HG03558 (cell line): ENCODE measurements at regions not wholly inside any gene's neighbourhood (a gene's known extent, or its start where the extent isn't known, plus 50 kb on each side); places are given as distances from the start of the nearest gene placed in this dataset.
"Not testable (repeated sequence)": the region's sequence is repeated elsewhere in the genome, so short reads cannot be mapped to it uniquely, and the experiment has no call there.

Source experiments
- ATAC-seq: cut with Tn5 transposase; IDR thresholded peaks from one replicate; pipeline ENCODE4 v1.9.1; 2021; ENCODE audit warnings: moderate number of reproducible peaks; ENCODE audit not compliant: unreplicated experiment; ENCODE audit errors: extremely low read depth

DNA sequence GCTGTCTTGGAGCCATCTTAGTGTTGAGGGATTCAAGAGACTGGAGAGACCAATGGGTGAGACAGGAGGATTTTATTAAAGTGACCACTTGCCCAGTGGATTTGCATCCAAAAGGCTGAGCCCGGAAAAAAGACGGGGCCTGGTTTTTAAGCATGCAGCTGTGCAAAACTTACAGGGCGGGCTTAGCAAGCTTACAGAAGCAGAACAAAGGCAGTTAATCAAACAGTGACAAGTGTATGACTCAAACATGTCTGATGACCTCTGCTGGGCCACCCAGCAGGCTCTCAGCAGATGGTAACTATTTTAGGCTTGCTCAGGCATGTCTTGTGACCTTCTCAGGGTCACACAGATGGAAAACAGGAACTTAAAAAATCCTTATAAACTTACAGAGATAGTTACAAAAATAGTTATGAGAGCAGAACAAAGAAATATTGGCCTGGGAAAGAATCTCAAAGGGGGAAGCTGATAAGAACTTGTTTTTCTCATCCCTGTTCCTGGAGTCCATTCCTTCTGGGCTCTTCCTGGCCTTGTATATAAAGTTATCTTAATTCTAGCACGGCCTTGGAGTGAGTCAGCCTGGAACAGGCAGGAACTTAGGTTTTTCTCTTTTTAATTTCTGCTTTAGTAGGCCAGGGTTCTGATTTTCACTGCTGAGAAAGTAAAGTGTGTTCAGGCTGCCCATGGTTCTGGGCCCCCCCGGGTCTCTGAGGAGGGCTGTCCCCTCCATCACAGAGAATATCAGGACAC, 141.3 kb downstream of the CCDC74A start:
- not testable (repeated sequence) for ATAC-seq

DNA sequence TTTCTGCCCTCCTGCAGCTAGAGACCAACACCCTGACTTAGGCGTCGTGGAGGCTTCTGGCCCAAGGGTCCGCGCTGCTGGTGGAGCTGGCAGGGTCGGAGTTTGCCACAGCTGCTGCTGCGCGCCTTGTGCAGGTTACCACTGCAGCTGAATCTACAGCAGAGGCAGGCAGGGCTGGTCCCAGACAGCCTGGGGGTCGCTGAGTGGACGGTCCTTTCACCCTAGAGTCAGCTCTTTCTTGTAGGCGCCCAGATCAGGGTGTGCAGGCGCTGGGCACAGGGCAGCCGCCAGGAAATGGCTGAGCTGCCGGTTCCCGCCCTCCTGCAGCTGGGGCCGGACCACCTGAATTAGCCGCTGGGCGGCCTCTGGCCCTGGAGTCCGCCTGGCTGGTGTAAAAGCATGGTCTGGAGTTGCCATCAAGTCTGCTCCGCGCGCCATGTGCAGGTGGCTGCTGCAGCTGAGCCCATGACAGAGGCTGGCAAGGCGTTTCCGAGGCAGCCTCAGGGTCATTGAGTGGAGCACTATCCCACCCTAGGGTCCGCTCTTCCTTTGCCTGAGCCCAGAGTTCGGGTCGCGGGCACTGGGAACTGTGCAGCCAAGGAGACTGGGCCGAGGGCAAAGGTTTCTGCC, 144.3 kb downstream of the CCDC74A start:
- not testable (repeated sequence) for ATAC-seq

DNA sequence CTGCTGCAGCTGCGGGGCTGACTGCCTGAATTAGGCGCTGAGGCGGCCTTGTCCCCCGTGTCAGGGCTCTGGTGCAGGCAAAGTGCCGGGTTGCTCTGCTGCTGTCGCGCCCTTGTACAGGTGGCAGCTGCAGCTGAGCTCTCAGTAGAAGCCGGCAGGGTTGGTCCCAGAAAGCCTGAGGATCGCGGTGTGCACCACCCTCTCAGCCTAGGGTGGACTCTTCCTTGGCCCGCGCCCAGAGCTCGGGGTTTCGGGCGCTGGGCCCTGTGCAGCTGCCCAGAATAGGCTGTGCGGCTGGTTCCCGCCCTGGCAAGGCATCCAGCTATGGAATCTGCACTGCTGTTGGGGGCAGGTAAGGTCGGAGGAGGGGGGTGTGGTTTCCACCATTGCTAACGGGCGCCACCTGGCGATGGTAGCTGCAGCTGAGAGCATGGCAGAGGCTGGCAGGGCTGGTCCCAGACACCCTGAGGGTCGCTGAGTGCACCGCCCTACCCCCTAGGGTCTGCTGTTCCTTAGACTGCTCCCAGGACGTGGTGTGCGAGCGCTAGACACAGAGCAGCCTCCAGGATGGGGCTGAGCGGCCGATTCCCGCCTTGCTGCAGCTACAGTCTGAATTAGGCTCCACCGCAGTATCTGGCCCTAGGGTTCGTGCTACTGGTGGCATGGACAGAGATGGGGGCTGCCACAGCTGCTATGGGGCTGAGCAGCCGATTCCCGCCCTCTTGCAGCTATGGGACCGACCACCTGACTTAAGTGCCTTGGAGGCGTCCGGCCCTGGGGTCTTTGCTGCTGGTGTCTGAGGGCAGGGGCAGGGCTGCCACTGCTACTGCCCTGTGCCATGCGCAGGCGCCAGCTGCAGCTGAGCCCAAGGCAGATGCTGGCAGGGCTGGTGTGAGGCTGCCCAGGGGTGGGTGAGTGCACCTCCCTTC, 145.0 kb downstream of the CCDC74A start:
- peak; percentile 55 for ATAC-seq

DNA sequence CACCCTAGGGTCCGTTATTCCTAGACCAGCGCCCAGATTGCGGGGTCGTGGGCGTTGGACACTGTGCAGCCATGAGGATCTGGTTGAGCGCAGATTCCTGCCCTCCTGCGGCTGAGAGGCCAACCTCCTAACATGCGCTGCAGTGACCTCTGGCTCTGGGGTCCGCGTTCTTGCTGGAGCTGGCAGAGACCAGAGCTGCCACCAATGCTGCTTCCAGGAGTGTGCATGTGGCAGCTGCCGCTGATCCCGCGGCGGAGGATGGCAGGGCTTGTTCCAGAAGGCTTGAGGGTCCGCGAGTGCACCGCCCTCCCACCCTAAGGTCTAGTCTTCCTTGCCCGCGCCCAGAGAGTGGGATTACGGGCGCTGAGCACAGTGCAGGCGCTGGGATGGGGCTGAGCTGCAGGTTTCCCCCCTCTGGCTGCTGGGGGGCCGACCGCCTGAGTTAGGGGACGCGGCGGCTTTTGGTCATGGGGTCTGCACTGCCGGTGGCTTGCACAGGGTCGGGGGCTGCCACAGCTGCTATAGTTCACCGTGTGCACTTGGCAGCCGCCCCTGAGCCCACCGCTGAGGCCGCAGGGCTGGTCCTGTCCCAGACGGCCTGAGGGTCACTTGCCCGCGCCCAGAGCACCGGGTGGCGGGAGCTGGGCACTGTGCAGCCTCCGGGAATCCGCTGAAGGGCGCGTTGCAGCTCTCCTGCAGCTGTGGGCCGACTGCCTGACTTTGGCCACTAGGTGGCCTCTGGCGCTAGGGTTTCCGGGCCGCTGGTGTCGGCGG, 145.9 kb downstream of the CCDC74A start:
- ATAC-seq = peak; percentile 72

DNA sequence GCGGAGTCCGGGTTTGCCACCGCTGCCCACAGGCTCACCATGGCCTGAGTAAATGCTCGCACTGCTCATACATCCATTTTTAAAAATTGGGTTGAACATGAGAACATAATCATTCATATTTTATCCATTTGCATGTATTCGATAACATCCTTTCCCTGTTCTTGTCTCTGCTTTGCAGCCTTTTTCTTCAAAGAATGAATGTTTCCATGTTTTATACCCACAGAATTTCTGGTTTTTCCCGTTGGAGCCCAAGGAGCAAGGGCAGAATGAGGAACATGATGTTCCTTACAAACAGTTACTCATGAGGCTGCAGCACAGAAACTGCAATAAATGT, 146.5 kb downstream of the CCDC74A start:
- ATAC-seq = no peak

DNA sequence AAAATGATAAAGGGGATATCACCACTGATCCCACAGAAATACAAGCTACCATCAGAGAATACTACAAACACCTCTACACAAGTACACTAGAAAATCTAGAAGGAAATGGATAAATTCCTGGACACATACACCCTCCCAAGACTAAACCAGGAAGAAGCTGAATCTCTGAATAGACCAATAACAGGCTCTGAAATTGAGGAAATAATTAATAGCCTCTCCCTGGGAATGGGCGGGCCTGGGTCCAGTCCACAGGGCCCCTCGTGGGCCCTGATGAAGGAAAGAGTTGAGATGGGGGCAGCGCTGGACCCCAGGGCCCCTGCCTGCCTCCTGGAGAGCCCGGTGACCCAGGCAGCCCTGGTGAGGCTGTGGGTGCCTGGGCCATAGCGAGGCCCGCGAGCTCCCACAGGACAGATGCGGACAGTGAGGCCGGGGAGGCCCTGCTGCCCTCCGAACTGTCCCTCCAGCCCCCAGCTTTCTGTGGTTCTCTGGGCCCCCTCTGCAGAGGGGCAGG, 154.0 kb downstream of the CCDC74A start:
- not testable (repeated sequence) for ATAC-seq

DNA sequence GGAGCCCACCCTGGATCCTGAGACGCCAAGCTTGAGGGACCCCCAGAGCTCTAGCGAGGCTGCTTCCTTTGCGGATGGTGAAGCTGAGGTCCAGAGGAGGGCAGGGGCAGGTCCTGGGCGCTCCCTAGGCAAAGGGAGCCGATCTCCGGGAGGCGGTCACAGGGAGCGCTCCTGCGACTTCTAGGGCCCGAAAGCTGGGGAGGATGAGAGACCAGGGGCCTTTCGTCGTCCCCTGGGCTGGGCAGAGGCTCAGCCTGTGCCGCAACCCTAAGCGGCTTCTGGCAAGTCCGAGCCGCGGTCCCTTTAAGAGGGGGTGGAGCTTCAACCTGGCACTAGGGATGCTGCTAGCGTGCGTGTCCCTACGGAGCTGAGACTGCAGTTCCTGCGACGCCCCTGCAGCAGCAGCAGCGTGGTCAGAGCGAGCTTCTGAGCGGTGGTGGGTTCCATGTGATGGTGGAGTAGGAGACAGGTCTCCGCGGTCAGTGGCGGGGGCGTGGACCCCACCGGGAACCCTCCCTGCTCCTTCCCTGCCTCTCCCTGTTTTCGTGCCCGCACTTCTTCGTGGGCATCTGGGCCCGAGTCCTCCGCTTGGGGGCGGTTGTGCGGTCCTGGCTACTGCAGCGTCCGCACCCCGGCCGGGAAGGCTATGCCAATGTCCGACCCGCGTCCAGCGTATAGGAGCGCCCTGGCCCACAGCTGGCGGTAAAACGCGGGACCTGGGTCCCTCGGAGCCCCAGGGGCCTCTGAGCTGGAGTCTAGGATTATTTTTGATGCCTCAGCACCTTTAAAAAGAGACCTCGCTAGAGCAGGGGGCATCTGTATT, 154.6 kb downstream of the CCDC74A start:
- peak; percentile 97 for ATAC-seq

DNA sequence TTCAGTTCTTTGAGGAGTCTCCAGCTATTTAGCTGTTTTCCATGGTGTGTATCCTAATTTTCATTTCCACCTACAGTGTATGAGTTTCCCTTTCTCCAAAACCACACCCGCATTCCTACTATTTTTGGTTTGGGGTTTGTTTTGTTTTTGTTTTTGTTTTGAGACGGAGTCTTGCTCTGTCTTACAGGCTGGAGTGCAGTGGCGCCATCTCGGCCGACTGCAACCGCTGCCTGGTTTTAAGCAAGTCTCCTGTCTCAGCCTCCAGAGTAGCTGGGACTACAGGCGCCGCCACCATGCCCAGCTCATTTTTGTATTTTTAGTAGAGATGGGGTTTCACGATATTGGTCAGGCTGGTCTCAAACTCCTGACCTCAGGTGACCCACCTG, 155.2 kb downstream of the CCDC74A start:
- peak; percentile 17 for ATAC-seq

DNA sequence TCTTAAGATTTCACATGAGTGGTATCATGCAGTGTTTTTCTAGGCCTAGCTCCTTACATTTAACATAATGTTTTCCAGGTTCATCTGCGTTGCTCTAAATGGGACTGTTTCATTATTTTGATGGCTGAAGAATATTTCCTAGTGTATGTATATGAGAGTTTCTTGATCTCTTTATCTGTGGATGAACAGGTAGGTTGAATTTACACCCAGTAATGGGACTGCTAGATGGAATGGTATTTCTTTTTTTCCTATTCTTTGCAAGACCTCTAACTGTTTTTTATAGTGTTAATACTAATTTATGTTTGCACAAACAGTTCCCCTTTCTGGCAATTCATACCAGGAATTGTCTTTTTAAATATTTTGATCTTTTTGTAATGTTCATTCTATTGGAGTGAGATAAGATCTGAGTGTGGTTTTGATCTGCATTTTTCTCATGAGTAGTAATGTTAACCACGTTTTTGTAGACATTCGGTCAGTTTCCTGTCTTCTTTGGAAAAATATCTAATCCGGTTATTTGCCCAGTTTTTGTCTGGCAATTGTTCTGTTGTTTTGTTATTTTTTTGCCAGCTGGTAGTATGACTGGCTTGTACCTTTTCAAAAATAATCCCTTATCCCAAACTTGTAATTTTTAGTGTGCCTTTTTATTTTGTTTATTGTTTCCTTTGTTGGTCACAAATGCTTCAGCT, 157.1 kb downstream of the CCDC74A start:
- not testable (repeated sequence) for ATAC-seq

DNA sequence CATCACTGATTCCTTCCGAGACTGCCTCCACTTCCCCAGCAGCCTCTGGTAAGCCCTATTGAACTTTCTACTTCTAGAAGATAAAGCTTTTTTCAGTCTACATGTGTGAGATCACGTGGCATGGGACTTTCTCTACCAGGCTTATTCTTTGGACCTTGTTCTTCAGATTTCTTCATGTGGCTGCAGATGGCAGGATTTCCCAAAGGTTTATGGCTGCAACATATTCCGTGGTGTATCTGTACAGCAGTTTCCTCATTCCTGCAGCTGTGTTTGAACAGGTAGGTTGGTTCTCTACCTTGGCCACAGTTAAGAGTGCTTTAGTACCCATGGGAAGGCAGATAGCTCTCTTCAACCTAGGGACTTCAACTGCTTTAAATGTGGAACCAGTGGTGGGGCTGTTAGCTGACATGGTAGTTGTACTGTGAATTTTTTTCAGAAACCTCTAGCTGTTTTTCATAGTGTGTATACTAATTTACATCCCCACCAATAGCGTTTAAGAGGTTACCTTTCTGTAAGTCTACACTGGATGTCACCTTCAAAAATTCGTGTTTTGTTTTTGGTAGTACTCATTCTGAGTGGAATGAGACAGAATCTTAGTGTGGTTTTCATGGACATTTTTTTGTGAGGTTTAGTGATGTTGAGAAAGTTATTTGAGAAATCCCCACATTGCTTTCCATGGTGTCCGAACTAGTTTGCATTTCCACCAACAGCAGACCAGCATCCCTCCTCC, 158.6 kb downstream of the CCDC74A start:
- ATAC-seq = not testable (repeated sequence)

DNA sequence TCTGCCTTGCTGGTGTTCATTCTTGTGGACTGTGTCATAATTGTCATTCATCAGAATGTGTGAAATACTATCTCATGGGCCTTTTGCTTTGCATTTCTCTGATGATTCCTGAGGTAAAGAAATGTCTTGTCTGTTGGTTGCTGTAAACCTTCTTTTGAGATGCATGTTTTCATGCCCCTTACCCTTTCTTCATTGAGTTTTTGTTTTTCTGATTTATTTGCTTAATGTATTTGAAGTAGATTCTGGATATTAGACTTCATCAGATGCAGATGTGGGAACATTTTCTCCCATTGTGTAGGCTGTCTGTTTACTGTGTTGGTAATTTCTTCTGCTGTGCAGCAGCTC, 159.2 kb downstream of the CCDC74A start:
- ATAC-seq = not testable (repeated sequence)

DNA sequence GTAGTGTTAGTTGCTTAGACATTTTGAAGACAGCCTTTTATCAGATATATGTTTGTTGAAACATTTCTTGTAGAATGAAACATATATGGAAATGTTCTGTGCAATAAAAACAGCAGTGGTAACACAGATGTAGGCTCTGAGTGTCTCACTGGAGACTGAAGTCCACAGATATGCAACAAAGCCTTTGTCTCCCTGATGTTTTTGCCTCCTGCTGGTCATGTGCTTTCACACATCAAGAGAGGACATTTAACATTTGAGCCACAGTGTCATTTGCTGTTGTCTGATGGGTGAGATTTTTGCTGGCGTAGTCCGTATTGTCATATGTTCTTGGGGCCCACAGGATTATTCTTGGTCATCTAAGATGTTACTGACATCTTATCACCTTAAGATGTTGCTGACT, 161.4 kb downstream of the CCDC74A start:
- not testable (repeated sequence) for ATAC-seq

DNA sequence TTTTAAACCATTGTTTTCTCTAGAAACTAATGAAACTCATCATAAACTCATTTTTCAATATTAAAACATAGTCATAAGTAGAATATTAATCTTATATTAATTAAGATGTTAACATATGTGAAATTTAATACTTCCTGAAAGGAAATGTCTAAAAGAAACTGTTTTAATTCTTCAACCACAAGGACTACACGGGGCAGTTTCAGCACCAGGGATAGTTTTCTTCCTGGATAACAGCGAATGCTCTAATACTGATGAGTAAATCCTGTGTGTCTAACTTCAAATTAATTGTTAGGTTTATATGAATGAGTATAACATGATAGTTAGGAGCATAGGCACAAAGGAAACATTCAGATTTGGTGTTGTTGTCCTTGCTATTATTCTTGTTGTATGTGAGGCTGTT, 183.6 kb downstream of the CCDC74A start:
- ATAC-seq = not testable (repeated sequence)

DNA sequence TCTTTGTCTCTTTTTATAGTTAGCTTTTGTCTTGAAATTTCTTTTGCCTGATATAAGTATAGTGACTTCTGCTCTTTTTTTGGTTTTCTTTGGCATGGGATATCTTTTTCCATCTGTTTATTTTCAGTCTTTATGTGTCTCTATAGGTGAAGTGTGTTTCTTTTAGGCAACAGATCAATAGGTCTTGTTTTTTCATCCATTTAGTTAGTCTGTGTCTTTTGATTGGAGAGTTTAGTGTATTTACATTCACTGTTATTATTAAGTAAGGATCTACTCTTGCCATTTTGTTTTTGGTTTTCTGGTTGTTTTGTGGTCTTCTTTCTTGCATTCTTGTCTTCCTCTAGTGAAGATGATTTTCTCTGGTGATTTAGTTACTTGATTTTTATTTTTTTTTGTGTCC, 190.2 kb downstream of the CCDC74A start:
- ATAC-seq = not testable (repeated sequence)

DNA sequence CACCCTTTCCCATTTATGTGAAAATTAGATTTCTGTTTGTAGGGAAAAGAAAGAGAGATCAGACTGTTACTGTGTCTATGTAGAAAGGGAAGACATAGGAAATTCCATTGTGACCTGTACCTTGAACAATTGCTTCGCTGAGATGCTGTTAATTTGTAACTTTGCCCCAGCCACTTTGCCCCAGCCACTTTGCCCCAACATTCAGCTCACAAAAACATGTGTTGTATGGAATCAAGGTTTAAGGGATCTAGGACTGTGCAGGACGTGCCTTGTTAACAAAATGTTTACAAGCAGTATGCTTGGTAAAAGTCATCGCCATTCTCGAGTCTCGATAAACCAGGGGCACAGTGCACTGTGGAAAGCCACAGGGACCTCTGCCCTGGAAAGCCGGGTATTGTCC, 193.5 kb downstream of the CCDC74A start:
- not testable (repeated sequence) for ATAC-seq

DNA sequence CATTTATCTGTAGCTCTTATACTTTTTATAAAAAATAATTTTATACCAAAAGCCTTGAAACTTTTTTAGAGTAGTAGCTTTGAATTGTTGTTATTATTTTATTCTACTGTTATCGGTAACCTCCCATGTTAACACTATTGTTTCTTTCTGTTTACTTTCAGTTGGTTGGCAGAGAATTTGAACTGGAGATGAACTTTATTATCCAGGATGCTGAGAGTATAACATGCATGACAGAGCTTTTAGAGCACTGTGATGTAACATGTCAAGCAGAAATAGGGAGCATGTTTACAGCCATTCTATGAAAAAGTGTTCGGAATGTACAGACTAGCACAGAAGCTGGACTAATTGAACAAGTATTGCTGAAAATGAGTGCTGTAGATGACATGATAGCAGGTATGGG, 194.6 kb downstream of the CCDC74A start:
- not testable (repeated sequence) for ATAC-seq

DNA sequence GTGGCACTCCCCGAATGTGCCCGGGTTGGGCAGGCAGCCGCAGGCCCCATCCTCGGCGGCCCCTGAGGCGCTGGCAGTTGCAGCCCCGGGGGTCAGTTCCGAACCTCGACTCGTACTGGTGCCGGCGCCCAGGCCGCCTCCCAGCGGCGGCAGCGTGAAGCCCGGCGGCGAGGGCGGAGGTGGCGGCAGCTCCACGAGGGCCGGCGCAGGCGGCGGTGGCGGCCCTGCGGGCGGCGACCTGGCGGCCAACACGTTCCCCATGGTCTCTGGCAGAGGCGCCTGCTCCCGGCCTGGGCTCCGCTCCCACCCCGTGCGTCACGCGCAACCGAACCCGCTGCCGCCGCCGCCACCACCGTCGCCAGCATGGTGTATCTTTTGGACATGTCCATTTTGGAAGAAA, 196.3 kb downstream of the CCDC74A start:
- ATAC-seq = no peak

DNA sequence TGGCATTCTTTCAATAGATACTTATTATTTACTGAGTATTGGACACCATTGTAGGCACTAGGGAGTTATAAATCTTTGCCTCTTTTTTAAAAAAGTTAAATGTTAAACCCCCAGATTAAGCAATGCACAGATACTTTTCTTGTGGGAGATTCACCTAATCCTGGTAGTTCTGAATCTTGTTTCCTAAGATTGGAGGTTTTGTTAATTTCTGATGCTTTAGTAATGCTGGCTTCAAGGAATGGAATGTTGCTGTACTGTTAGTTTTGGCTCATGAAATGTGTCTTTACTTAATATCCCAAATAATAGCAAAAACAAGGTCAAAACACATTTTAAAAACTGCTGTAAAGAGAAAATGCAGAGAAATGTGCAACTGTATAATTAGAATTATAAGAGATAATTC, 200.8 kb downstream of the CCDC74A start:
- not testable (repeated sequence) for ATAC-seq
